H1 (cell line): ENCODE measurements at regions not wholly inside any gene's neighbourhood (a gene's known extent, or its start where the extent isn't known, plus 50 kb on each side); places are given as distances from the start of the nearest gene placed in this dataset.

ENCODE experiments used
- CTCF ChIA-PET: fragments of 300-600 bp; sonication (Branson Sonifier 250); formaldehyde crosslinking; loops from one replicate; lab custom pipeline; 2021; ENCODE audit not compliant: partially characterized antibody; lab: Charles Lee
- POLR2A ChIA-PET: fragments of 300-600 bp; sonication (Branson Sonifier 250); formaldehyde crosslinking; loops from one replicate; lab custom pipeline; 2021; ENCODE audit warnings: inconsistent platforms; ENCODE audit not compliant: partially characterized antibody; lab: Charles Lee
- DNase-seq, 2 experiments: peaks; one replicate each; pipeline versions ENCODE4 v3.0.0 to v3.0.0-alpha.2; 2010 to 2022; ENCODE audit warnings: low spot score in 2 of 2, low read depth in 1 of 2, mixed read lengths in 1 of 2
- FAIRE-seq: peaks from 2 replicates; lab custom pipeline; 2011; peaks lifted over from hg19 to GRCh38; lab: Jason Lieb, UNC
- H2AFZ ChIP-seq: 2 replicates; pipeline ENCODE4 v1.8.1; 2012; ENCODE audit warnings: low read length, inconsistent platforms
- H2AK5ac ChIP-seq: 2 replicates; pipeline ENCODE4 v1.6.1; 2013; ENCODE audit warnings: low read depth, low read length
- H2BK120ac ChIP-seq: replicated peaks from 2 replicates; pipeline ENCODE3; 2013; ENCODE audit warnings: low read depth, low read length, inconsistent platforms
- H2BK12ac ChIP-seq: 2 replicates; pipeline ENCODE4 v1.6.1; 2013; ENCODE audit warnings: low read depth, low read length
- H2BK15ac ChIP-seq: 2 replicates; pipeline ENCODE4 v1.6.1; 2013; ENCODE audit warnings: low read length
- H2BK20ac ChIP-seq: 2 replicates; pipeline ENCODE4 v1.6.1; 2013; ENCODE audit warnings: low read length
- H2BK5ac ChIP-seq: 2 replicates; pipeline ENCODE4 v1.6.1; 2013; ENCODE audit warnings: low read depth, low read length
- H3K14ac ChIP-seq: 2 replicates; pipeline ENCODE4 v1.6.1; 2013; ENCODE audit warnings: inconsistent platforms; ENCODE audit not compliant: insufficient read length
- H3K18ac ChIP-seq: 2 replicates; pipeline ENCODE4 v1.6.1; 2013; ENCODE audit warnings: low read length; ENCODE audit errors: extremely low read depth
- H3K23ac ChIP-seq: 2 replicates; pipeline ENCODE4 v1.6.1; 2013; ENCODE audit warnings: inconsistent platforms; ENCODE audit not compliant: insufficient read length
- H3K23me2 ChIP-seq: 2 replicates; pipeline ENCODE4 v1.6.1; 2013; ENCODE audit warnings: low read depth, low read length
- H3K27ac ChIP-seq: 2 replicates; pipeline ENCODE4 v1.6.1; 2011; ENCODE audit warnings: low read depth, low read length, inconsistent platforms
- H3K27me3 ChIP-seq, 4 experiments: replicated peaks in 1 of 4; 1 replicate in 1 of 4; 2 replicates in 3 of 4; pipeline versions ENCODE4 v1.6.1 to v1.8.1; 2011 to 2013; ENCODE audit warnings: low read length in 3 of 4, mild to moderate bottlenecking in 3 of 4, inconsistent platforms in 2 of 4, mixed read lengths in 2 of 4, moderate library complexity in 1 of 4; ENCODE audit not compliant: control insufficient read depth in 3 of 4, insufficient read depth in 3 of 4; ENCODE audit errors: extremely low read depth in 1 of 4
- H3K36me3 ChIP-seq, 4 experiments: 2 replicates each; pipeline versions ENCODE4 v1.6.1 to v1.8.1; 2011 to 2013; ENCODE audit warnings: mild to moderate bottlenecking in 4 of 4, low read length in 3 of 4, moderate library complexity in 2 of 4, control low read depth in 1 of 4, inconsistent platforms in 1 of 4; ENCODE audit not compliant: insufficient read depth in 4 of 4, control insufficient read depth in 2 of 4
- H3K4ac ChIP-seq: replicated peaks from 2 replicates; pipeline ENCODE3; 2013; ENCODE audit warnings: low read length, low read depth, mixed read lengths, inconsistent platforms; ENCODE audit not compliant: insufficient read length
- H3K4me1 ChIP-seq, 4 experiments: replicated peaks in 1 of 4; 1 replicate in 1 of 4; 2 replicates in 3 of 4; pipeline versions ENCODE4 v1.6.1 to v1.8.1; 2011 to 2013; ENCODE audit warnings: low read length in 3 of 4, inconsistent platforms in 2 of 4, mixed read lengths in 1 of 4; ENCODE audit not compliant: insufficient read depth in 4 of 4, control insufficient read depth in 3 of 4
- H3K4me2 ChIP-seq, 2 experiments: 2 replicates each; pipeline versions ENCODE4 v1.6.1 to v1.8.1; 2011 to 2013; ENCODE audit warnings: low read depth in 2 of 2, low read length in 2 of 2, control low read depth in 1 of 2, inconsistent platforms in 1 of 2, mild to moderate bottlenecking in 1 of 2; ENCODE audit not compliant: insufficient read depth in 1 of 2
- H3K4me3 ChIP-seq, 4 experiments: fragments of 200-600, 300-600 bp in 1 of 4; sonication (generic), shearing (Covaris generic), sonication (Bioruptor Twin) in 1 of 4; 2 replicates each; pipeline versions ENCODE4 v1.5.1 to v1.8.1; 2011 to 2016; ENCODE audit warnings: low read length in 4 of 4, low read depth in 3 of 4, control low read depth in 2 of 4, inconsistent platforms in 2 of 4, mild to moderate bottlenecking in 2 of 4, mixed read lengths in 1 of 4, moderate library complexity in 1 of 4; ENCODE audit not compliant: insufficient read depth in 2 of 4; ENCODE audit errors: extremely low read depth in 1 of 4
- H3K56ac ChIP-seq: replicated peaks from 2 replicates; pipeline ENCODE3; 2013; ENCODE audit warnings: low read depth, mild to moderate bottlenecking, mixed read lengths, low read length, inconsistent platforms; ENCODE audit not compliant: insufficient read length
- H3K79me1 ChIP-seq: 2 replicates; pipeline ENCODE4 v1.6.1; 2013; ENCODE audit warnings: low read depth, low read length, control low read depth
- H3K79me2 ChIP-seq, 2 experiments: 2 replicates each; pipeline versions ENCODE4 v1.6.1 to v1.8.1; 2012 to 2013; ENCODE audit warnings: low read length in 2 of 2, mild to moderate bottlenecking in 2 of 2, inconsistent platforms in 1 of 2; ENCODE audit not compliant: insufficient read depth in 2 of 2, control insufficient read depth in 1 of 2
- H3K9ac ChIP-seq, 4 experiments: replicated peaks in 1 of 4; 1 replicate in 1 of 4; 2 replicates in 3 of 4; pipeline versions ENCODE4 v1.6.1 to v1.8.1; 2011 to 2013; ENCODE audit warnings: low read depth in 3 of 4, low read length in 3 of 4, control low read depth in 2 of 4, mild to moderate bottlenecking in 2 of 4, moderate library complexity in 2 of 4, inconsistent platforms in 1 of 4; ENCODE audit errors: extremely low read depth in 1 of 4
- H3K9me3 ChIP-seq, 2 experiments: 2 replicates each; pipeline versions ENCODE4 v1.6.1 to v1.8.1; 2012 to 2013; ENCODE audit warnings: mild to moderate bottlenecking in 2 of 2, moderate library complexity in 2 of 2, control low read depth in 1 of 2, inconsistent platforms in 1 of 2, low read depth in 1 of 2, low read length in 1 of 2, mixed read lengths in 1 of 2; ENCODE audit not compliant: insufficient read depth in 2 of 2
- H4K20me1 ChIP-seq, 2 experiments: replicated peaks in 1 of 2; 2 replicates each; pipeline versions ENCODE3 to v1.8.1; 2011 to 2013; ENCODE audit warnings: inconsistent platforms in 2 of 2, low read length in 2 of 2, mild to moderate bottlenecking in 1 of 2; ENCODE audit not compliant: insufficient read depth in 2 of 2, control insufficient read depth in 1 of 2
- H4K5ac ChIP-seq: 2 replicates; pipeline ENCODE4 v1.6.1; 2013; ENCODE audit warnings: low read length, low read depth, mixed read lengths, inconsistent platforms; ENCODE audit not compliant: insufficient read length
- H4K8ac ChIP-seq: 2 replicates; pipeline ENCODE4 v1.8.0; 2013; ENCODE audit warnings: mild to moderate bottlenecking, moderate library complexity, low read length, inconsistent platforms; ENCODE audit not compliant: insufficient read depth; ENCODE audit errors: extremely low read depth
- H4K91ac ChIP-seq: replicated peaks from 2 replicates; pipeline ENCODE3; 2013; ENCODE audit warnings: low read length, mixed read lengths, inconsistent platforms; ENCODE audit not compliant: insufficient read length
- BCL11A ChIP-seq, 2 experiments: IDR thresholded peaks; one replicate each; pipeline ENCODE4 v1.6.1; 2011; ENCODE audit warnings: low read depth in 2 of 2, low read length in 2 of 2, mild to moderate bottlenecking in 2 of 2
- SAP30 ChIP-seq: fragments of 300-600 bp; sonication (generic); IDR thresholded peaks from 2 replicates; pipeline ENCODE4 v1.7.1; 2012; ENCODE audit warnings: low read length, moderate library complexity, mild to moderate bottlenecking, inconsistent platforms; ENCODE audit not compliant: insufficient read depth, insufficient replicate concordance
- SIRT6 ChIP-seq: IDR thresholded peaks from one replicate; pipeline ENCODE4 v1.7.1; 2012; ENCODE audit warnings: low read length, inconsistent platforms
- YY1 ChIP-seq: IDR thresholded peaks from 2 replicates; pipeline ENCODE4 v1.6.1; 2011; ENCODE audit warnings: low read depth, mild to moderate bottlenecking, low read length
- WGBS, 2 experiments: shearing (Covaris generic) in 1 of 2; methylation state at CpG; one replicate each; pipeline versions ENCODE4 v1.1.6 to v1.1.7; 2013 to 2015; ENCODE audit warnings: low lambda C conversion rate in 2 of 2, mixed read lengths in 2 of 2, inconsistent platforms in 1 of 2, low coverage in 1 of 2, missing lambda C conversion rate in 1 of 2; ENCODE audit not compliant: insufficient replicate concordance in 2 of 2, insufficient coverage in 1 of 2, insufficient read length in 1 of 2; ENCODE audit errors: extremely low coverage in 1 of 2, missing lambda C conversion rate in 1 of 2; 5-methylcytosine and 5-hydroxymethylcytosine counted together

DNA sequence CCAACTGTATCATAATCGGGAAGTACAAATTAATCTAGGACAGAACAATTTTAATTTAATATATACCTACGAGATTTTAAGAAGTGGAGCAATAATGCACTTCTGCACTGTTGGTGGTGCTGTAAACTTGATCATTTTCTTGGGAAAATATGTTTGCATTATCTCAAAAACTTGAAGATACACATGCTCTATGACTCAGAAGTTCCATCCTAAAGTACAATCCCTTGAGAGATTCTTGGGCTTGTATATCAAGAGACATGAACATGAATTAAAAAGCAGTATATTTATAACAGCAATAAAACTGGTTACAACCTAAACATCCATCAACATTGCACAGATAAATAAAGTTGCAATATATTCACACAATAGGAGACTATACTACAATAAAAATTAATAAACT, 168.8 kb downstream of the CLCN4 start:
- Histone ChIP-seq H3K14ac (no peak overlapping the region), H3K27me3 (no peaks in the 10 kb centered on the region), H4K5ac (no peak overlapping the region), H4K91ac (no peak overlapping the region), H4K8ac (no peak overlapping the region), H3K27ac (no peak overlapping the region), H3K79me2 (no peaks in the 10 kb centered on the region), H2BK12ac (no peak overlapping the region), H3K36me3 (no peaks in the 10 kb centered on the region), H3K4me1 (no peaks in the 10 kb centered on the region), H3K9me3 (no peaks in the 10 kb centered on the region), H2AK5ac (no peak overlapping the region), H3K4me2 (no peak overlapping the region), H3K79me1 (no peaks in the 10 kb centered on the region), H3K23ac (no peak overlapping the region), H2BK15ac (no peak overlapping the region), H2BK20ac (no peak overlapping the region), H2BK5ac (no peak overlapping the region), H2BK120ac (no peak overlapping the region), H3K23me2 (no peaks in the 10 kb centered on the region), H3K18ac (no peak overlapping the region), H4K20me1 (no peaks in the 10 kb centered on the region), H3K4ac (no peak overlapping the region), H2AFZ (no peak overlapping the region), H3K9ac (no peak overlapping the region), H3K56ac (no peak overlapping the region), H3K4me3 (no peak overlapping the region)
- WGBS, 2 experiments, result 82% methylated on average over 2 of the region's 2 CpGs; no CpG with 5 or more reads in 1 of the 2 experiments
- POLR2A ChIA-PET, result no interaction called here
- CTCF ChIA-PET, result no interaction called here
- DNase-seq (no peak), FAIRE-seq (no peak)
- TF ChIP-seq BCL11A (IDR thresholded peaks at IDR 0.05; ENCODE audit: low read depth in 2 of 2, low read length in 2 of 2) (no peak), SIRT6 (no peak), YY1 (no peak), SAP30 (no peak)
